Panc1 (cell line): ENCODE measurements at regions not wholly inside any gene's neighbourhood (a gene's known extent, or its start where the extent isn't known, plus 50 kb on each side); places are given as distances from the start of the nearest gene placed in this dataset.
"Not testable (repeated sequence)": the region's sequence is repeated elsewhere in the genome, so short reads cannot be mapped to it uniquely, and the experiment has no call there.

Experiments used
- CTCF ChIP-seq: fragments of 450-650 bp; IDR thresholded peaks from 2 replicates; pipeline ENCODE4 v1.5.1; 2017; ENCODE audit warnings: mild to moderate bottlenecking
- POLR2AphosphoS5 ChIP-seq: IDR thresholded peaks from 2 replicates; pipeline ENCODE4 v1.6.1; 2012; ENCODE audit warnings: mild to moderate bottlenecking, low read depth, low read length, moderate library complexity
- REST ChIP-seq, 2 experiments: IDR thresholded peaks; 2 replicates each; pipeline ENCODE4 v1.6.1; 2011 to 2012; ENCODE audit warnings: low read depth in 2 of 2, control low read depth in 1 of 2, low read length in 1 of 2, mild to moderate bottlenecking in 1 of 2, moderate library complexity in 1 of 2; ENCODE audit not compliant: insufficient read depth in 1 of 2
- SIN3A ChIP-seq: IDR thresholded peaks from 2 replicates; pipeline ENCODE4 v1.6.1; 2012; ENCODE audit warnings: low read depth, mild to moderate bottlenecking, low read length, moderate library complexity, borderline replicate concordance; ENCODE audit not compliant: insufficient read depth
- TCF7L2 ChIP-seq: IDR thresholded peaks from 2 replicates; pipeline ENCODE4 v1.6.1; 2011; ENCODE audit warnings: mild to moderate bottlenecking, low read depth, low read length, inconsistent platforms

- TF ChIP-seq POLR2AphosphoS5; CTCF; TCF7L2; REST (IDR thresholded peaks at IDR 0.05; ENCODE audit: insufficient read depth in 1 of 2, low read depth in 2 of 2, low read length in 1 of 2); SIN3A: not testable (repeated sequence)
These were observed 289.7 kb downstream of the ZNF37A start for GRCh38 chr10:38383800-38384199.
